ENCODE measurements at regions not wholly inside any gene's neighbourhood (a gene's known extent, or its start where the extent isn't known, plus 50 kb on each side); places are given as distances from the start of the nearest gene placed in this dataset.
A peak's percentile ranks its signal among the peaks of the same experiment; 100 is the strongest.
"Not testable (repeated sequence)": the region's sequence is repeated elsewhere in the genome, so short reads cannot be mapped to it uniquely, and the experiment has no call there.

- DNase-seq = no peak
Observed at GRCh38 chr4:116275006-116275405, 810.4 kb downstream of the TRAM1L1 start.

DNA sequence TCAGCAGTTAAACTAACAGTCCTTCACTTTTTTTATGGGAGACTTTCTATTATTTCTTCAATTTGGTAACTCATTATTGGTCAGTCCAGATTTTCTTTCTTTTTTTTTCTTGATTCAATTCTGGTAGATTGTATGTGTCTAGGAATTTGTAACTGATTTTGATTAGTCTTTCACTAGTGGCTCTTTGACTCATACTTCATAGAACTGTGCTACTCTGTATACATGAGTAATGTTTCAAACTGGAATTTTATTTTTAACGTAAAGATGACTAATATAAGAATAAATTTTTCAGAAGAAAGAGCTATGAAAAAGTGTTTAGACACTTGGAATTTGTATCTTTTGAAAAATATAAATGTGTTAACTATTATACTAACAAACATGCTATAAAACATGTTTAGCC, 813.0 kb downstream of the TRAM1L1 start:
- peak; percentile 36 for DNase-seq

DNA sequence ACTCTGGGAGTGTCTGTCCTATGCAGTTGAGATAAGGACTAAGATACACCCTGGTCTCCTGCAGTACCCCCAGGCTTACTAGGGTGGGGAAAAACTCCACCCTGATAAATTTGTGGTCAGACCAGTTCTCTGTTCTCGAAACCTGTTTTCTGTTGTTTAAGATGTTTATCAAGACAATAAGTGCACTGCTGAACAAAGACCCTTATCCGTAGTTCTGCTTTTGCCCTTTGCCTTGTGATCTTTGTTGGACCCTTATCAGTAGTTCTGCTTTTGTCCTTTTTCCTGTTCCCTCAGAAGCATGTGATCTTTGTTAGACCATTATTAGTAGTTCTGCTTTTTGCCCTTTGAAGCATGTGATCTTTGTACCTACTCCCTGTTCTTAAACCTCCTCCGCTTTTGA, 824.4 kb downstream of the TRAM1L1 start:
- not testable (repeated sequence) for DNase-seq

DNA sequence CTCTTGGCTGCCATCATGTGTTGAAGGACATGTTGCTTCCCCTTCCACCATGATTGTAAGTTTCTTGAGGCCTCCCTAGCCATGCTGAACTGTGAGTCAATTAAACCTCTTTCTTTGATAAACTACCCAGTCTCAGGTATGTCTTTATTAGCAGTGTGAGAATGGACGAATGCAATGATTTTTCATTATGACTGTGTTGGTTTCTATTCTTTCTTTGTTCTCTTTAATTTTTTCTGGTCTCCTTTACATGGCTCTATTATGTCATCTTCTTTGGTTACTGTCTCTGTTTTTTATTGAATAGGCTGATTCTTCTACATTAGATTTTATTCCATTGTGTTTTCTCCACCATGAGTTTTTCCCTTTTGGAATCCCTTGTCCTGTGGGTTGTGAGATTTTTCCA, 840.6 kb downstream of the TRAM1L1 start:
- DNase-seq = no peak

GRCh38 chr4:116243431-116243830, 841.9 kb downstream of the TRAM1L1 start:
- DNase-seq = no peak

DNA sequence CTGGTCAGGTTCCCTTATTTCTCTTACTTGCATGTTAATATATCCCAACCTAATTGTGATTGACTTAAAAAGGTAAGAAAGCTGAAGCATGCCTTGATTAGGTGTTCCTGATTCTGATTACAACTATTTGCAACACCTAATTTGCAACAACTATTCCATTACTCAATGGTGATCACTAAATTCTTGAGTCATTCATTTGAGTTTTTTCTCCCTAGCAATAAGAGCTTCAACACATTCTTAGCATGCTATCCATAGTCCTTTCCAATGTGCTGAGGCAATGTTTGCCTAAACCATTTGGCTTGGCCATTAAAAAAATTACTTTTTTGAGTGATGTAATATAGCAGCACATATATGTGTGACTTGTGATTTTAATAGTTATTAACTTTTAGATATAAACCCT, 851.4 kb downstream of the TRAM1L1 start:
- no peak for DNase-seq

DNA sequence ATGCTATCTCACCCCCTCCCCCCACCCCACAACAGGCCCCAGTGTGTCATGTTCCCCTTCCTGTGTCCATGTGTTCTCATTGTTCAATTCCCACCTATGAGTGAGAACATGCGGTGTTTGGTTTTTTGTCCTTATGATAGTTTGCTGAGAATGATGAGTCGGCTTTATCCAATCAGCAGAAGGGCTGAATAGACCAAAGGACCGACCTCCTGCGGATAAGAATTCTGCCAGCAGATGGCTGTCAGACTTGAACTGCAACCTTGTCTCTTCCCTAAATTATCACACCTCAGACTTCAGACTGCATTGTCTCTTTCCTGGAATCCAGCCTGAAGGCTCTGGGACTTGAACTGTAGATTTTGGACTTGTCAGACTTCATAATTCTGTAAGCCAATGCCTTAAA, 853.4 kb downstream of the TRAM1L1 start:
- not testable (repeated sequence) for DNase-seq

DNA sequence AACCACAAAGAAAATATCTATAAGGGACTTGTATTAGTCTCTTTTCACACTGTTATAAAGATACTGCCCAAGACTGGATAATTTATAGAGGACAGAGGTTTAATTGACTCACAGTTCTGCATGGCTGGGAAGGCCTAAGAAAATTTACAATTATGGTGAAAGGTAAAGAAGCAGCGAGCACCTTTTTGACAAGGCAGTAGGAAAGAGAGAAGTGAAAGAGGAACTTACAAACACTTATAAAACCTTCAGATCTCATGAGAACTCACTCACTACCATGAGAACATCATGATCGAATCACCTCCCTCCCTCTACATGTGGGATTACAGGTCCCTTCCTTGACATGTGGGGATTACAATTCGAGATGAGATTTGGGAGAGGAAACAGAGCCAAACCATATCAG, 856.0 kb downstream of the TRAM1L1 start:
- no peak for DNase-seq

GRCh38 chr4:116223040-116223732, 862.2 kb downstream of the TRAM1L1 start:
- no peak for DNase-seq

DNA sequence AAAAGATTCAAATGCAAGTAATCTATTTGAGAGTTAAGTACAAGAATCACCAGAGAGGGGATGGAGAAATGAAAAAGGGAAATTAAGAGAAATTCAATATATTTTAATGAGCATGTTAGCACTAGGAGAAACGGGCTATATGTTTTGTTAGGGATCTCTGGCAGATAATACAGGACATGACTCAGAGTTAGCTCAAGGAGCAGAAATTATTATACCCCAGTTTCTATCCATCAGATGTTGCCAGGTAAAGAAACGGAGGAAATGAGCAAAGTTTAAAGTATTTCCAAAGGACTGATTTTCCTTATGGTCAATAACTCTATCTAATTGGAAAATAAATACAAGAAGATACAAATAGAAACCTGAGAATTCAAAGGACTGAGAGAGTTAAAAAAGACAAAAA, 867.6 kb downstream of the TRAM1L1 start:
- peak; percentile 3 for DNase-seq

DNA sequence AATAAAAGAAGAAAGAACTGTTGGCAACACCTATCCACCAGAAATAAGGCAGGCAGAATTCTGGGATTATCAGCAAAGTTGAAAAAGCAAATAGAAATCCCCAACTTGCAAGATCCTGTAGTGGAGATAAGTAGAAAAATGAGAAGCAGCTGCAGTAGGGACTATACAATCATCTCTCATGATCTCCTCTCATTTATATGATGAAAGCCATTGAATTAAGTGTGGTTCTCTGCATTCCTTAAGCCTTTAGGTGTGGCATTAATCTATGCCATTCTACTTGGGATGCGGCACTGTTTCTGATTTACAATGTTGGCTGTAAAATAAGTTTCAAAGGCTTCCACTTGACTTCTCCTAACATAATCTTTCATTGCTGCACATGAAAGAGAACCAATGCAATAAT, 869.8 kb downstream of the TRAM1L1 start:
- no peak for DNase-seq

DNA sequence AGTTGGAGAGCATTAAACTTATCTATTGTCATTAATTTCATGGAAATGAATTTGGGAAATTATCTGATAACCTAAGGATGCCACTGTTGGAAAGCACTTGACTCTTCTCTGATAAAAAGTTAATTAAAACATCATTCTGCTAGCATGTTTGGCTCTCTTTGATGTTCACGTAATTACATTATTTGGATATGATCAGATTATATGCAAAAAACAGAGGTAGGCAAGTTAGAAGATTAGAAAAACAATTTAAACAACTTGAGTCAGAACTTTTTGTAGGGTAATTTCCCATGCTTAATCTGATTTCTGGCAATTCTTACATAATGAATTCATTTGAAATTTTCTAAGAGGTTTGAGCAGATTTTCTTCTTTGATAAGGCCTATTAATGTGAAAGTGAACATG, 882.9 kb downstream of the TRAM1L1 start:
- no peak for DNase-seq

- no peak for DNase-seq
Observed at GRCh38 chr4:116197317-116197809, 888.0 kb downstream of the TRAM1L1 start.

DNA sequence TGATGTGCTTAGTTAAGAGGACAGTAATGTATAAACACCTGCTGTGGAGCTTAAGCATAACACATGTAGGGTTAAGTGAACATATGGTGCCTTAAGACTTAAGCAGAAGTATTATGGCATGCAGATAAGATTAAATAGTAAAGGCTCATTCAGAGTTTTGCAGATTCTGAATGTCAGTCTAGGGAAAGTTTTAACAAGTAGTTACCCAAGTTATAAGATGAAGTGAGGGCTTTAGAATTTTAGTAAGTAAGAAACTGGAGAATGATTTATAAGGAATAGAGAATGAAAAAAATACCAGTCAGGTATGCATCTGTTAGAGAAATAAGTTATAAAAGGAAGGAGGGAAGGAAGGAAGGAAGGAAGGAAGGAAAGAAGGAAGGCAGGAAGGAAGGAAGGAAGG, 902.1 kb downstream of the TRAM1L1 start:
- DNase-seq = no peak

DNA sequence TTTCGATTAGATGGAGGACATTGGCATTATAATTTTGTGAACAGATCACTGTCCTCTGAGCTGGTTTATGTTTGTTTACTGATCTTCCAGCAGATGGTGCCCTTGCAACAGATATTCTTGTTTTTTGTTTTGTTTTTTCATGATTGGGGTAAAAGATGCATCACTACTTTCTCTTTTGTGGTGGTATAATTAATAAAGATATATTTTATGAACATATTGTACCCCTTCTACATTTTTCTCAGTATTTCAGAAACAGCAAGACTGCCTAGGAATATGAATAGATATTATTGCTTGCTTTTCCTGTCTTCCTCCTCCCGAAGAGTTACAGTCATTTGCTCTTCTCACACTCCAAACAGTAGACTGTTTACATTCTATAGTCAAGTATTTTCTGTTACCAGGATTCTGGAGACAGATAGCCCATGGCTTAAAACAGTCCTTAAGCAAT, 905.2 kb downstream of the TRAM1L1 start:
- DNase-seq = peak; percentile 7

- DNase-seq = not testable (repeated sequence)
Observed at GRCh38 chr4:116151371-116151770, 934.0 kb downstream of the TRAM1L1 start.

- DNase-seq = no peak
Observed at GRCh38 chr4:116150152-116150551, 935.2 kb downstream of the TRAM1L1 start.

DNA sequence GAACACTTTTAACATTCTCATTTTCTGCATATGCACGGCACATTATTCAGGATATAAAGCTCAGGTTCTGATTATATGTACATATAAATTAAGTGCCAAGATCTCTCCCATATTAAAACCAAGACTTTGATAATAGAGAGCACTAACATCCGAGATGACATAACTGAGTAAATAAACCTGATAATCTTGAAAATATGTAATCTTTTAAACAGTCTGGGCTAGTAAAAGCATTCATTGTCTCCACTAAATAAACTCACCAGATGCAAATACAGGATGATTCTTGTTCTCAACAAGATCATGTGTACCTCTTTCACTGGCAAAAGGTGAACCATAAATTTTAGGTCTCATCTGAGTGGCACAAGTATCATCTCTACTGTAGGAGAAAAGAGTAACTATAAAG, 942.2 kb downstream of the TRAM1L1 start:
- no peak for DNase-seq

- DNase-seq = no peak
Observed at GRCh38 chr4:116132946-116133345, 952.4 kb downstream of the TRAM1L1 start.

DNA sequence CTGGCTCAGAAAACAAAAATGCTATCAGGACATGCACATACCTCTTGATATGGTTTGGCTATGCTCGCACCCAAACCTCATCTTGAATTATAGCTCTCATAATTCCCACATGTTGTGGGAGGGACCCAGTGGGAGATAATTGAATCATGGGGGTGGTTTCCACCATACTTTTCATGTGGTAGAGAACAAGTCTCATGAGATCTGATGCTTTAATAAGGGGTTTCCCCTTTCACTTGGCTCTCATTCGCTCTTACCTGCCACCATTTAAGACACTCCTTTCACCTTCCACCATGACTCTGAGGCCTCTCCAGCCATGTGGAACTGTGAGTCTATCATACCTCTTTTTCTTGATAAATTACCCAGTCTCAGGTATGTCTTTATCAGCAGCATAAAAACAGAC, 958.6 kb downstream of the TRAM1L1 start:
- DNase-seq = no peak

DNA sequence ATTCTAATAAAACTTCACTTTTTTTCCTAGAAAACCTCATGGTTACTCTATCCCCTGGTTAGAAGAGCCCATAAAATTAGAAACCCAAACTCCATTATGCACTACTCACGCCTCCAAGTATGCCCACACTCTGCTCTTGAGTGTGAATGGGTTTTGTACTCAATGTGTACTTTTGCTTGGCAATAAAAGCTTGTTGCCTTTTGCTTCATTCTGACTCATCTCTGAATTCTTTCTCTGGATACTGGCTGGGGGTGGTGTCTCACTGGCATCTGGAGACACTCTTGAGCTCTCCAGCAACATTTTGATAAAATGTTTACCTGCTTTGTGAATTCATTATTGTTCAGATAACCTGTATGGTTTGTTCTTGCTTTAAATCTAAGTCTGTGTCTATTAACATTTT, 963.3 kb downstream of the TRAM1L1 start:
- DNase-seq = peak; percentile 36

DNA sequence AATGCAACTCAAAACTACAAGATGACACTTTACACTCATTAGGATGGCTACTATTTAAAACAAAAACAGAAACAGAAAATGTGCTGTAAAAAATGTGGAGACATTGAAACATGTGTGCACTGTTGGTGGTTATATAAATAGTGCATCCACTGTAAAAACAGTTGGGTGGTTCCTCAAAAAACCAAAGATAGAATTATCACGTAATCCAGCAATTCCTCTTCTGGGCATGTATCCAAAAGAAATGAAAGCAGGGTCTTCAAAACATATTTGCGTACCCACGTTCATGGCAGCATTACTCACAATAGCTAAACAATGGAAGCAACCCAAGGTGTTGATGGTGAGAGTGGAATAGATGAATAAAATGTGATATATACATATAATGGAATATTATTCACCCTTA, 967.2 kb downstream of the TRAM1L1 start:
- DNase-seq = peak; percentile 54

DNA sequence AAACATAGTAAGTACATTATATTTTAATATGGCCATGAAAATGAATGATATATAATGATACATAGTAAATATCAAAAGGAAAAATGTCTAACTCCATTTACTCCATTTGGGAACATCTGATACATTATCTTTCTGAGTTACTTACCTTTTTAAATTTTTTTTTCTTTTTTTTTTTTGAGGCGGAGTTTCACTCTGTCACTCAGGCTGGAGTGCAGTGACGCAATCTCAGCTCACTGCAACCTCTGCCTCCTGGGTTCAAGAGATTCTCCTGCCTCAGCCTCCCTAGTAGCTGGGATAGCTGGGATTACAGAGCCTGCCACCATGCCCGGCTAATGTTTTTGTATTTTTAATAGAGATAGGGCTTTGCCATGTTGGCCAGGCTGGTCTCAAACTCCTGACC, 972.5 kb downstream of the TRAM1L1 start:
- DNase-seq = not testable (repeated sequence)

DNA sequence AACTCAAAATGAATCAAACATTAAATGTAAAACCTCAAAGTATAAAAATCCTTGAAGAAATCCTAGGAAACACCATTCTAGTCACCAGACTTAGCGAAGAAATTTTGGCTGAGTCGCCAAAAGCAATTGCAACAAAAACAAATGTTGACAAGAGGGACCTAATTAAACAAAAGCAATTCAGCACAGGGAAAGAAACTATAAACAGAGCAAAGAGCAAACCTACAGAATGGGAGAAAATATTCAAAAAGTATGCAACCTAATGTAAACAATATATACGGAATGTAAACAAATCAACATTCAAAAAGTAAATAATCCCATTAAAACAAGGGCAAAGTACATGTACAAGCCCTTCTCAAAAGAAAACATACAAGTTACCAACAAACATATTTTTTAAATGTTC, 974.7 kb downstream of the TRAM1L1 start:
- DNase-seq = no peak

GRCh38 chr4:116108606-116109005, 976.8 kb downstream of the TRAM1L1 start:
- no peak for DNase-seq

Data from fibroblast of skin of right biceps (primary cell).